Activated CD8-positive, alpha-beta T cell treated with anti-CD3 and anti-CD28 coated beads for 36 hours (primary cell): ENCODE measurements at regions not wholly inside any gene's neighbourhood (a gene's known extent, or its start where the extent isn't known, plus 50 kb on each side); places are given as distances from the start of the nearest gene placed in this dataset.

Experiments
- ATAC-seq: fragments of 200-7000 bp; cut with Tn5 transposase; one replicate; pipeline ENCODE4 v1.10.0; 2021; ENCODE audit warnings: mild to moderate bottlenecking, moderate library complexity
- CTCF ChIA-PET: fragments of 350-600 bp; sonication (Branson Sonifier 250); formaldehyde crosslinking; loops from one replicate; lab custom pipeline; 2021; ENCODE audit warnings: antibody characterized with exemption; lab: Charles Lee
- POLR2A ChIA-PET: fragments of 350-600 bp; sonication (Branson Sonifier 250); formaldehyde crosslinking; loops from one replicate; lab custom pipeline; 2021; ENCODE audit warnings: antibody characterized with exemption; lab: Charles Lee
- DNase-seq: peaks from one replicate; pipeline ENCODE4 v3.0.0-alpha.2; 2020
- H3K27ac Mint-ChIP-seq: one replicate; pipeline ENCODE4 v1.8.0; 2021; ENCODE audit warnings: mild to moderate bottlenecking, mixed read lengths
- H3K27me3 Mint-ChIP-seq: one replicate; pipeline ENCODE4 v1.8.0; 2021; ENCODE audit warnings: mixed read lengths
- H3K36me3 Mint-ChIP-seq: one replicate; pipeline ENCODE4 v1.8.0; 2021; ENCODE audit warnings: low read depth, mixed read lengths
- H3K4me1 Mint-ChIP-seq: one replicate; pipeline ENCODE4 v1.8.0; 2021; ENCODE audit warnings: low read depth, mixed read lengths
- H3K4me3 Mint-ChIP-seq: one replicate; pipeline ENCODE4 v1.8.0; 2021; ENCODE audit warnings: mild to moderate bottlenecking, moderate library complexity, mixed read lengths
- H3K9me3 Mint-ChIP-seq: one replicate; pipeline ENCODE4 v1.8.0; 2021; ENCODE audit warnings: mixed read lengths
- CTCF ChIP-seq: fragments of 200-600 bp; IDR thresholded peaks from one replicate; pipeline ENCODE4 v1.8.0; 2022; ENCODE audit warnings: antibody characterized with exemption, mild to moderate bottlenecking
- intact Hi-C: fragments of 100-400 bp; cut with micrococcal nuclease; formaldehyde crosslinking; loops from one replicate; pipeline ENCODE4 v1.10.0; 2022

- no peak for TF ChIP-seq CTCF
- H3K36me3 Mint-ChIP-seq: no peaks in the 10 kb centered on the region
- H3K4me1 Mint-ChIP-seq: no peaks in the 10 kb centered on the region
- ChIA-PET CTCF (no interaction called here), POLR2A (no interaction called here)
- intact Hi-C loops: no loop called here
- no peak for ATAC-seq
- H3K9me3 Mint-ChIP-seq: peaks cover 21% of the 10 kb centered on the region
- H3K4me3 Mint-ChIP-seq: no peak overlapping the region
- no peak for DNase-seq
- no peaks in the 10 kb centered on the region for H3K27me3 Mint-ChIP-seq
- no peak overlapping the region for H3K27ac Mint-ChIP-seq
These were observed 894.0 kb downstream of the ROBO2 start for GRCh38 chr3:77933926-77934325.

- ATAC-seq: no peak
- TF ChIP-seq CTCF: no peak
- CTCF ChIA-PET: no interaction called here
- H3K27ac Mint-ChIP-seq: no peak overlapping the region
- H3K36me3 Mint-ChIP-seq: no peaks in the 10 kb centered on the region
- H3K27me3 Mint-ChIP-seq: no peaks in the 10 kb centered on the region
- no peak for DNase-seq
- no peaks in the 10 kb centered on the region for H3K4me1 Mint-ChIP-seq
- H3K4me3 Mint-ChIP-seq: no peak overlapping the region
- peaks cover 20% of the 10 kb centered on the region for H3K9me3 Mint-ChIP-seq
- POLR2A ChIA-PET: no interaction called here
- intact Hi-C loops: no loop called here
These were observed 895.5 kb downstream of the ROBO2 start for GRCh38 chr3:77935418-77935817.

GRCh38 chr3:77939726-77940125 lies 899.8 kb downstream of the ROBO2 start:
- DNase-seq (no peak), ATAC-seq (no peak)
- Mint-ChIP-seq H3K27ac (no peak overlapping the region), H3K27me3 (no peaks in the 10 kb centered on the region), H3K36me3 (no peaks in the 10 kb centered on the region), H3K9me3 (peaks cover 13% of the 10 kb centered on the region), H3K4me1 (no peaks in the 10 kb centered on the region), H3K4me3 (no peak overlapping the region)
- ChIA-PET POLR2A (no interaction called here), CTCF (no interaction called here)
- intact Hi-C loops: no loop called here
- no peak for TF ChIP-seq CTCF

GRCh38 chr3:77943598-77943997 lies 903.7 kb downstream of the ROBO2 start:
- Mint-ChIP-seq H3K4me3 (no peak overlapping the region), H3K36me3 (no peaks in the 10 kb centered on the region), H3K9me3 (peaks cover 1% of the 10 kb centered on the region), H3K4me1 (no peaks in the 10 kb centered on the region), H3K27ac (no peak overlapping the region), H3K27me3 (no peaks in the 10 kb centered on the region)
- ChIA-PET CTCF (no interaction called here), POLR2A (no interaction called here)
- intact Hi-C loops: no loop called here
- ATAC-seq (no peak), DNase-seq (no peak)
- TF ChIP-seq CTCF: no peak

GRCh38 chr3:77945320-77945719 lies 905.4 kb downstream of the ROBO2 start:
- Mint-ChIP-seq H3K27ac (no peak overlapping the region), H3K4me1 (no peaks in the 10 kb centered on the region), H3K4me3 (no peak overlapping the region), H3K27me3 (no peaks in the 10 kb centered on the region), H3K36me3 (no peaks in the 10 kb centered on the region), H3K9me3 (peaks cover 4% of the 10 kb centered on the region)
- POLR2A ChIA-PET: no interaction called here
- no peak for ATAC-seq
- intact Hi-C loops: no loop called here
- CTCF ChIA-PET: no interaction called here
- no peak for DNase-seq
- TF ChIP-seq CTCF: no peak
